ENCODE measurements at regions not wholly inside any gene's neighbourhood (a gene's known extent, or its start where the extent isn't known, plus 50 kb on each side); places are given as distances from the start of the nearest gene placed in this dataset.

- TF ChIP-seq, protein P1, sequence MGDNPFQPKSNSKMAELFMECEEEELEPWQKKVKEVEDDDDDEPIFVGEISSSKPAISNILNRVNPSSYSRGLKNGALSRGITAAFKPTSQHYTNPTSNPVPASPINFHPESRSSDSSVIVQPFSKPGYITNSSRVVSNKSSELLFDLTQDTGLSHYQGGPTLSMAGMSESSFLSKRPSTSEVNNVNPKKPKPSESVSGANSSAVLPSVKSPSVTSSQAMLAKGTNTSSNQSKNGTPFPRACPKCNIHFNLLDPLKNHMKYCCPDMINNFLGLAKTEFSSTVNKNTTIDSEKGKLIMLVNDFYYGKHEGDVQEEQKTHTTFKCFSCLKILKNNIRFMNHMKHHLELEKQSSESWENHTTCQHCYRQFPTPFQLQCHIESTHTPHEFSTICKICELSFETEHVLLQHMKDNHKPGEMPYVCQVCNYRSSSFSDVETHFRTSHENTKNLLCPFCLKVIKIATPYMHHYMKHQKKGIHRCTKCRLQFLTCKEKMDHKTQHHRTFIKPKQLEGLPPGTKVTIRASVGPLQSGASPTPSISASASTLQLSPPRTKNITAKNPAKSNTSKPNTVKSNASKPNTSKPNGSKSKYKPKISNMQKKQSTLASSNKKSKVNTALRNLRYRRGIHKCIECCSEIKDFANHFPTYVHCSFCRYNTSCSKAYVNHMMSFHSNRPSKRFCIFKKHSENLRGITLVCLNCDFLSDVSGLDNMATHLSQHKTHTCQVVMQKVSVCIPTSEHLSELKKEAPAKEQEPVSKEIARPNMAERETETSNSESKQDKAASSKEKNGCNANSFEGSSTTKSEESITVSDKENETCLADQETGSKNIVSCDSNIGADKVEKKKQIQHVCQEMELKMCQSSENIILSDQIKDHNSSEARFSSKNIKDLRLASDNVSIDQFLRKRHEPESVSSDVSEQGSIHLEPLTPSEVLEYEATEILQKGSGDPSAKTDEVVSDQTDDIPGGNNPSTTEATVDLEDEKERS (CRISPR knock-in tag; IDR thresholded peaks at IDR 0.05), result no peak
- TF ChIP-seq CTCF (CRISPR knock-in tag; IDR thresholded peaks at IDR 0.05), result no peak
- no peak for TF ChIP-seq ZNF10 (CRISPR knock-in tag; IDR thresholded peaks at IDR 0.05; ENCODE audit: borderline replicate concordance, low read depth)
- TF ChIP-seq POLR2A (IDR thresholded peaks at IDR 0.05; ENCODE audit: insufficient read depth in 1 of 2, low read depth in 2 of 2, low read length in 2 of 2), result no peak
- TF ChIP-seq ATF7 (IDR thresholded peaks at IDR 0.05), result no peak
- TF ChIP-seq ATF7 (CRISPR knock-in tag; IDR thresholded peaks at IDR 0.05), result no peak
- no peak for TF ChIP-seq MYC (CRISPR knock-in tag; IDR thresholded peaks at IDR 0.05; ENCODE audit: borderline replicate concordance)
- TF ChIP-seq, protein P2, sequence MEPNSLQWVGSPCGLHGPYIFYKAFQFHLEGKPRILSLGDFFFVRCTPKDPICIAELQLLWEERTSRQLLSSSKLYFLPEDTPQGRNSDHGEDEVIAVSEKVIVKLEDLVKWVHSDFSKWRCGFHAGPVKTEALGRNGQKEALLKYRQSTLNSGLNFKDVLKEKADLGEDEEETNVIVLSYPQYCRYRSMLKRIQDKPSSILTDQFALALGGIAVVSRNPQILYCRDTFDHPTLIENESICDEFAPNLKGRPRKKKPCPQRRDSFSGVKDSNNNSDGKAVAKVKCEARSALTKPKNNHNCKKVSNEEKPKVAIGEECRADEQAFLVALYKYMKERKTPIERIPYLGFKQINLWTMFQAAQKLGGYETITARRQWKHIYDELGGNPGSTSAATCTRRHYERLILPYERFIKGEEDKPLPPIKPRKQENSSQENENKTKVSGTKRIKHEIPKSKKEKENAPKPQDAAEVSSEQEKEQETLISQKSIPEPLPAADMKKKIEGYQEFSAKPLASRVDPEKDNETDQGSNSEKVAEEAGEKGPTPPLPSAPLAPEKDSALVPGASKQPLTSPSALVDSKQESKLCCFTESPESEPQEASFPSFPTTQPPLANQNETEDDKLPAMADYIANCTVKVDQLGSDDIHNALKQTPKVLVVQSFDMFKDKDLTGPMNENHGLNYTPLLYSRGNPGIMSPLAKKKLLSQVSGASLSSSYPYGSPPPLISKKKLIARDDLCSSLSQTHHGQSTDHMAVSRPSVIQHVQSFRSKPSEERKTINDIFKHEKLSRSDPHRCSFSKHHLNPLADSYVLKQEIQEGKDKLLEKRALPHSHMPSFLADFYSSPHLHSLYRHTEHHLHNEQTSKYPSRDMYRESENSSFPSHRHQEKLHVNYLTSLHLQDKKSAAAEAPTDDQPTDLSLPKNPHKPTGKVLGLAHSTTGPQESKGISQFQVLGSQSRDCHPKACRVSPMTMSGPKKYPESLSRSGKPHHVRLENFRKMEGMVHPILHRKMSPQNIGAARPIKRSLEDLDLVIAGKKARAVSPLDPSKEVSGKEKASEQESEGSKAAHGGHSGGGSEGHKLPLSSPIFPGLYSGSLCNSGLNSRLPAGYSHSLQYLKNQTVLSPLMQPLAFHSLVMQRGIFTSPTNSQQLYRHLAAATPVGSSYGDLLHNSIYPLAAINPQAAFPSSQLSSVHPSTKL (CRISPR knock-in tag; IDR thresholded peaks at IDR 0.05), result no peak
- TF ChIP-seq TBL1XR1 (IDR thresholded peaks at IDR 0.05; ENCODE audit: borderline replicate concordance, low read length, partially characterized antibody), result no peak
Observed at GRCh38 chr3:6551165-6551564, 309.8 kb upstream of the GRM7 start.
